ENCODE measurements at regions not wholly inside any gene's neighbourhood (a gene's known extent, or its start where the extent isn't known, plus 50 kb on each side); places are given as distances from the start of the nearest gene placed in this dataset.

DNA sequence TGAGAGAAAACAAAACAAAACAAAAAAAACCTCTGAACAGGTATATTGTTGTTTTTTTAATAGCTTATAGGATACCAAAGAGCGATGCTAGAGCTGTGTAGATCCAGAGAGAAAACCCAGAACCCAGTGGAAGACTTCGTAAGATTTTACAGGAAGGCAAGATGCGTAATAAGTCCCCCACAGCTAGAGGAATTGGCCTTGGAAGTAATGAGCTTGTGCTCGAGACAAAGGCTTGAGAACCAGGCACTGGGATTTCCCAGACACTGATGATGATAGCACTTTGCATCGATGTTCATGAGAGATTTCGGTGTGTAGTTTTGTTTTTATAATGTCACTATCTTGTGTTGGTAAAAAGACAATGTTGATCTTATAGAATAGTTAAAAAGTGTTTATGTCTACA lies 821.5 kb upstream of the IGFBP3 start:
- no peak overlapping the region for H3K4me3 ChIP-seq (ENCODE audit: low read depth, low read length)
- TF ChIP-seq MYC (IDR thresholded peaks at IDR 0.05; ENCODE audit: low read depth, low read length) (no peak), POLR2A (IDR thresholded peaks at IDR 0.05; ENCODE audit: extremely low read depth, insufficient read length) (no peak)
- TF ChIP-seq, protein P1, sequence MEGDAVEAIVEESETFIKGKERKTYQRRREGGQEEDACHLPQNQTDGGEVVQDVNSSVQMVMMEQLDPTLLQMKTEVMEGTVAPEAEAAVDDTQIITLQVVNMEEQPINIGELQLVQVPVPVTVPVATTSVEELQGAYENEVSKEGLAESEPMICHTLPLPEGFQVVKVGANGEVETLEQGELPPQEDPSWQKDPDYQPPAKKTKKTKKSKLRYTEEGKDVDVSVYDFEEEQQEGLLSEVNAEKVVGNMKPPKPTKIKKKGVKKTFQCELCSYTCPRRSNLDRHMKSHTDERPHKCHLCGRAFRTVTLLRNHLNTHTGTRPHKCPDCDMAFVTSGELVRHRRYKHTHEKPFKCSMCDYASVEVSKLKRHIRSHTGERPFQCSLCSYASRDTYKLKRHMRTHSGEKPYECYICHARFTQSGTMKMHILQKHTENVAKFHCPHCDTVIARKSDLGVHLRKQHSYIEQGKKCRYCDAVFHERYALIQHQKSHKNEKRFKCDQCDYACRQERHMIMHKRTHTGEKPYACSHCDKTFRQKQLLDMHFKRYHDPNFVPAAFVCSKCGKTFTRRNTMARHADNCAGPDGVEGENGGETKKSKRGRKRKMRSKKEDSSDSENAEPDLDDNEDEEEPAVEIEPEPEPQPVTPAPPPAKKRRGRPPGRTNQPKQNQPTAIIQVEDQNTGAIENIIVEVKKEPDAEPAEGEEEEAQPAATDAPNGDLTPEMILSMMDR (IDR thresholded peaks at IDR 0.05; ENCODE audit: low read depth, low read length) = no peak
- TF ChIP-seq, protein P2, sequence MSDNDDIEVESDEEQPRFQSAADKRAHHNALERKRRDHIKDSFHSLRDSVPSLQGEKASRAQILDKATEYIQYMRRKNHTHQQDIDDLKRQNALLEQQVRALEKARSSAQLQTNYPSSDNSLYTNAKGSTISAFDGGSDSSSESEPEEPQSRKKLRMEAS (IDR thresholded peaks at IDR 0.05; ENCODE audit: low read depth, low read length) = no peak
- DNase-seq (ENCODE audit: low read depth) = no peak

DNA sequence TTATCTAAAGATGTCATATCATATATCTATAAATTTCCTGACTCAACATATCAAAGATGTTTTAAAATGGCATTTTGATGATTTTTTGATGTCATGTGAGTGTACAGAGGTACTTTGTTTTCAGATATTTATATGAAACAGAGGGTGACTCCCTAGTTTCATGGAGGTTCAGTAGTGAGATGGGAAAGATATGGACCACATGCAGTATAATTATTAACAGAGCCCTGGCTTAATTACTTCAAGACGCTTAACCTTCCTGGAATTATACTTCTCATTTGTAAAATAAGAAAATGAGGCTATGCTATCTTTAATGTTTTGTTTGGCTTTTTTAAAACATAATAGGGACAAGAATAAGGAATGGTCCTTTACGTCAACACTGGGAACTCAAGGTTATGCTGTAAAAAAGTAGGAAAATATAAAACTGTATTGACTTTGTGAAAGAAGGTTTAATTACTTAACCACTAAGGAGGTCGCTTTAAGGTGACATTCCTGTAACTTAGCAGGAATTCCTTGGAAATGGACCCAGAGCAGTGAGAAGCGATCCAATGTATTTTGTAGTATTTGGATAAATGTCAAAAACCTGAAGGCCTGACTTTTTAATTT lies 821.0 kb upstream of the IGFBP3 start:
- TF ChIP-seq, protein P2 (IDR thresholded peaks at IDR 0.05; ENCODE audit: low read depth, low read length) = no peak
- no peak for TF ChIP-seq MYC (IDR thresholded peaks at IDR 0.05; ENCODE audit: low read depth, low read length)
- TF ChIP-seq POLR2A (IDR thresholded peaks at IDR 0.05; ENCODE audit: extremely low read depth, insufficient read length) = no peak
- TF ChIP-seq, protein P1 (IDR thresholded peaks at IDR 0.05; ENCODE audit: low read depth, low read length) = no peak
- H3K4me3 ChIP-seq (ENCODE audit: low read depth, low read length) = no peak overlapping the region
- no peak for DNase-seq (ENCODE audit: low read depth)

DNA sequence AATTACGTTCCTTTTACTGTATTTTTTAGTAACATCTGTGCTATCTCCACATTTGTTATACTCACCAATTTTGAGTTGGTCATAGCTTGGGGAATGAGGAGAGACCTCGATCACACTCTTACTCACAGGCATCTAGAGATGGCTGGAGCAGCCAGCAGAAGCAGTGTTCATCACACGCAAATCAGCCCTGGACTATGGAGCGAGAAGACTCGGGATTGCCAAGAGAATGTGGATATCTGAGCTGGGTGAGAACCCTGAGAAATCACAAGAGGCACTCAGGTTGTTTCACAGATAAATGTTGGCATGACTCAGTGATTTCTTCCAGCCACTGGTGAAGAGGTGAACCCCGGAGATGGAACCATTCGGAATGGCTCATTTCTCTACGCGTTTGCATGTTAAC lies 820.1 kb upstream of the IGFBP3 start:
- no peak for DNase-seq (ENCODE audit: low read depth)
- no peak overlapping the region for H3K4me3 ChIP-seq (ENCODE audit: low read depth, low read length)
- TF ChIP-seq, protein P2 (IDR thresholded peaks at IDR 0.05; ENCODE audit: low read depth, low read length) = no peak
- TF ChIP-seq, protein P1 (IDR thresholded peaks at IDR 0.05; ENCODE audit: low read depth, low read length) = no peak
- TF ChIP-seq POLR2A (IDR thresholded peaks at IDR 0.05; ENCODE audit: extremely low read depth, insufficient read length) (no peak), MYC (IDR thresholded peaks at IDR 0.05; ENCODE audit: low read depth, low read length) (no peak)

DNA sequence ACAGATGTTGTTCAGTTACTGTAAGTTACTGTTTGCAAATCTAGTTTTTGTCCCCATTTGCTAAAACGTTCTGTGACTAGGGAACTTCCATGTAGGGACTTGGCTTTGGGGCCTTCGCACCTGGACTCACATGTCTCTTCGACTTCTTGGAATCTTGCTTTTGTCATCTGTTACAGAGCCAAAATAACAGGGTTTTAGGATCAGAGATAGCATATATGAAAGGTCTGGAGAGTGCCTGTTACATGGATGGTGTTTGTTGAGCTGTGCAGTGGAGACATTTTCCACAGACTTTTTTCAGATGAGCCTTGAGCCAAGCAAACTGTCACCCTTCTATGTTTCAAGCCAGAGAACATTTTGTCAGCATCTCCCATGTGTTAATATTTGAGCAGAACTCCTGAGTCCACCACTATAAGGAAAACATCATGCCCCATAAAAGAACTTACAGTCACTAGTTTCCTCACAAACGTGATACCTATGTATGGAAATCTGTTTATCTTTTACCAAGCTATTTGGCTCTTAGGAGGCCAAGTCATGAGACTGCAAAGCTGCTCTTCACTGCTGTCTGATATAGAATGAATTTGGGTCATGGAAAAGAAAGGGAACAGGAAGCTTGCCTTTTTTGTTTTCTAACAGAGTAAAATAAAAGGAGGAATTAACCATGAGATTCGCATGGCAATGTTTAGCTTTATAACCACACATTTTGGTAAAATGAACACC lies 818.6 kb upstream of the IGFBP3 start:
- H3K4me3 ChIP-seq (ENCODE audit: low read depth, low read length) = no peak overlapping the region
- TF ChIP-seq, protein P1 (IDR thresholded peaks at IDR 0.05; ENCODE audit: low read depth, low read length) = no peak
- TF ChIP-seq MYC (IDR thresholded peaks at IDR 0.05; ENCODE audit: low read depth, low read length) (no peak), POLR2A (IDR thresholded peaks at IDR 0.05; ENCODE audit: extremely low read depth, insufficient read length) (no peak)
- TF ChIP-seq, protein P2 (IDR thresholded peaks at IDR 0.05; ENCODE audit: low read depth, low read length) = no peak
- DNase-seq (ENCODE audit: low read depth) = no peak

DNA sequence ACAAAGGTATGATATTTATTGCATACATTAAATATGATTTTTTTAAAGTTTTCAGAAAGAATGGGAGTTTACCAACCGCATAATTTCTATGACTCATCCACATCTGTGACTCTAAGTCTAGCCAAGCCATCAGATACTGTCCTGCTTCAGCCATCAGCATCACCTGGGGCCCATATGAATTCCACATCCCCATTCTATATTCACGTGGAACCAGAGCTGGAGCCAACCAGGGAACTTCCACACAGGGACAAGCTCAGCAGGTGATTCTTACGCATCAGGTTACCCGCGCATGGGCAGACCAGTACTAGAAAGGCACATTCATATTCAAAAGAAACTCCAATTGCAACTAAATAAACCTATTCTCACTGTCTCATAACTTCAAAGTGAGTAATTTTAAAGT lies 817.7 kb upstream of the IGFBP3 start:
- DNase-seq (ENCODE audit: low read depth) = no peak
- no peak for TF ChIP-seq MYC (IDR thresholded peaks at IDR 0.05; ENCODE audit: low read depth, low read length)
- no peak for TF ChIP-seq POLR2A (IDR thresholded peaks at IDR 0.05; ENCODE audit: extremely low read depth, insufficient read length)
- TF ChIP-seq, protein P2 (IDR thresholded peaks at IDR 0.05; ENCODE audit: low read depth, low read length) = no peak
- TF ChIP-seq, protein P1 (IDR thresholded peaks at IDR 0.05; ENCODE audit: low read depth, low read length) = no peak
- no peak overlapping the region for H3K4me3 ChIP-seq (ENCODE audit: low read depth, low read length)
